ENCODE measurements at regions not wholly inside any gene's neighbourhood (a gene's known extent, or its start where the extent isn't known, plus 50 kb on each side); places are given as distances from the start of the nearest gene placed in this dataset.

GRCh38 chr9:87160148-87161102 lies 213.1 kb upstream of the GAS1 start:
- Histone ChIP-seq H3K4me3 (replicated peaks in 1 of 3; ENCODE audit: insufficient read depth in 1 of 3, low read depth in 1 of 3, low read length in 3 of 3) (no peak overlapping the region), H4K20me1 (replicated peaks; ENCODE audit: control insufficient read depth, extremely low read depth, insufficient read depth, low read length) (no peaks in the 10 kb centered on the region), H3K36me3 (ENCODE audit: control insufficient read depth in 2 of 2, extremely low read depth in 1 of 2, insufficient read depth in 2 of 2, low read length in 2 of 2) (no peaks in the 10 kb centered on the region), H3K9ac (replicated peaks; ENCODE audit: extremely low read depth, insufficient read depth, low read length) (no peak overlapping the region), H3K9me3 (replicated peaks; ENCODE audit: control insufficient read depth, insufficient read depth, low read length) (no peaks in the 10 kb centered on the region), H2AFZ (ENCODE audit: low read depth, low read length) (no peak overlapping the region), H3K4me2 (ENCODE audit: insufficient read depth, low read length) (no peak overlapping the region), H3K79me2 (ENCODE audit: control insufficient read depth, insufficient read depth, low read length) (no peaks in the 10 kb centered on the region), H3K27me3 (ENCODE audit: control insufficient read depth in 2 of 2, insufficient read depth in 2 of 2, low read length in 2 of 2) (no peaks in the 10 kb centered on the region), H3K9me1 (replicated peaks; ENCODE audit: control insufficient read depth, extremely low read depth, insufficient read depth, low read length) (no peaks in the 10 kb centered on the region), H3K4me1 (ENCODE audit: control insufficient read depth, extremely low read depth, insufficient read depth, low read length) (no peaks in the 10 kb centered on the region), H3K27ac (ENCODE audit: insufficient read depth, low read depth, low read length) (no peak overlapping the region)
- dilution Hi-C loops (cut with MboI; ENCODE audit: extremely low pct_ligation_motif_present, low sequenced_read_pairs) (no loop called here), intact Hi-C loops (cut with micrococcal nuclease) (no loop called here)
- no peak for FAIRE-seq
- BruUV-seq (replicated peaks) = no TSS peak
- POLR2A ChIA-PET = no interaction called here
- no peak for DNase-seq (ENCODE audit: low read depth, low spot score)
- TF ChIP-seq JUN (IDR thresholded peaks at IDR 0.05; ENCODE audit: borderline replicate concordance, insufficient read depth, insufficient read length, low read depth) = no peak
- no peak for TF ChIP-seq MAX (IDR thresholded peaks at IDR 0.05; ENCODE audit: insufficient read depth, insufficient read length)
- TF ChIP-seq POLR2A (IDR thresholded peaks at IDR 0.05; ENCODE audit: low read depth, low read length) = no peak
- TF ChIP-seq GATA2 (IDR thresholded peaks at IDR 0.05; ENCODE audit: insufficient read depth, insufficient read length, low read depth, low read length) = no peak
- no peak for TF ChIP-seq FOS (IDR thresholded peaks at IDR 0.05; ENCODE audit: borderline replicate concordance, insufficient read depth, low read length)
- no peak for TF ChIP-seq POLR2AphosphoS5 (IDR thresholded peaks at IDR 0.05; ENCODE audit: insufficient read depth, low read depth, low read length)
- no peak for TF ChIP-seq EZH2 (IDR thresholded peaks at IDR 0.05; ENCODE audit: borderline replicate concordance, low read depth, low read length, severe bottlenecking)
- no peak for TF ChIP-seq CTCF (IDR thresholded peaks at IDR 0.05; ENCODE audit: extremely low read depth in 1 of 2, insufficient read depth in 1 of 2, low read depth in 1 of 2, low read length in 2 of 2)
- no peak for TF ChIP-seq MYC (IDR thresholded peaks at IDR 0.05; ENCODE audit: low read depth, low read length)
- CTCF ChIA-PET = no interaction called here

All from endothelial cell of umbilical vein (primary cell).